ENCODE measurements at regions not wholly inside any gene's neighbourhood (a gene's known extent, or its start where the extent isn't known, plus 50 kb on each side); places are given as distances from the start of the nearest gene placed in this dataset.

- DNase-seq (ENCODE audit: low read depth in 3 of 3): no peak
Observed at GRCh38 chr6:79776076-79776475, 144.9 kb downstream of the SH3BGRL2 start.

- DNase-seq (ENCODE audit: low read depth in 3 of 3): no peak
Observed at GRCh38 chr6:79775222-79775621, 144.1 kb downstream of the SH3BGRL2 start.

- no peak for DNase-seq (ENCODE audit: low read depth in 3 of 3)
Observed at GRCh38 chr6:79764747-79765146, 133.6 kb downstream of the SH3BGRL2 start.

GRCh38 chr6:79763301-79763700, 132.2 kb downstream of the SH3BGRL2 start:
- no peak for DNase-seq (ENCODE audit: low read depth in 3 of 3)

GRCh38 chr6:79762370-79762769, 131.2 kb downstream of the SH3BGRL2 start:
- no peak for DNase-seq (ENCODE audit: low read depth in 3 of 3)

- no peak for DNase-seq (ENCODE audit: low read depth in 3 of 3)
Observed at GRCh38 chr6:79756496-79756895, 125.4 kb downstream of the SH3BGRL2 start.

GRCh38 chr6:79755967-79756366, 124.8 kb downstream of the SH3BGRL2 start:
- no peak for DNase-seq (ENCODE audit: low read depth in 3 of 3)
